Tibial nerve (tissue), 3 donors: ENCODE measurements at regions not wholly inside any gene's neighbourhood (a gene's known extent, or its start where the extent isn't known, plus 50 kb on each side); places are given as distances from the start of the nearest gene placed in this dataset.

Experiments
- POLR2A ChIP-seq, 2 donors: fragments of 450-650 bp; IDR thresholded peaks; one replicate each; pipeline ENCODE4 v1.6.1; 2017; ENCODE audit warnings: antibody characterized with exemption in 2 of 2, mild to moderate bottlenecking in 2 of 2, moderate library complexity in 2 of 2
- TF ChIP-seq, protein P1 (sequence below), 5 experiments: fragments of 200-600 bp in 3 of 5; fragments of 450-650 bp in 2 of 5; sonication (generic) in 3 of 5; IDR thresholded peaks; one replicate each; pipeline ENCODE4 v1.5.1; 2016 to 2019; ENCODE audit warnings: antibody characterized with exemption in 5 of 5, mild to moderate bottlenecking in 3 of 5, moderate library complexity in 2 of 5

DNA sequence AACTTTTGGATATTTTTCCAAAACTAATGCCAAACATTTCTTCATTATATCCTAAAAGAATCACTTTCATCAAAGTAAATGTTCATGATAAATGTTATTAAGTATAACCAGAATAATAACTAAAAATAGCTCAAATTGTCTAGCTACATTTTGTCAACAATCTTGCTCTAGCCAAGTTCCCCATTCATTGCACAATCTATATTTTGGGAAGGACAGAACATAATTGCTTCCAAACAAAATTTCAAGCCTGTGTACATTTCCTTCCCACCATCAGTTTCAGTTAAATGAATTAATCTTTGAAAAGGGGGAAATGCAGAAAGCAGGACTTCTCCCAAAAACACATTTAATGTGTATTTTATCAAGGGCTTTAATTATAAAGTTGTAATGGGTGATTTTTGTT lies 98.0 kb upstream of the PLEKHG7 start:
- TF ChIP-seq, protein P1, sequence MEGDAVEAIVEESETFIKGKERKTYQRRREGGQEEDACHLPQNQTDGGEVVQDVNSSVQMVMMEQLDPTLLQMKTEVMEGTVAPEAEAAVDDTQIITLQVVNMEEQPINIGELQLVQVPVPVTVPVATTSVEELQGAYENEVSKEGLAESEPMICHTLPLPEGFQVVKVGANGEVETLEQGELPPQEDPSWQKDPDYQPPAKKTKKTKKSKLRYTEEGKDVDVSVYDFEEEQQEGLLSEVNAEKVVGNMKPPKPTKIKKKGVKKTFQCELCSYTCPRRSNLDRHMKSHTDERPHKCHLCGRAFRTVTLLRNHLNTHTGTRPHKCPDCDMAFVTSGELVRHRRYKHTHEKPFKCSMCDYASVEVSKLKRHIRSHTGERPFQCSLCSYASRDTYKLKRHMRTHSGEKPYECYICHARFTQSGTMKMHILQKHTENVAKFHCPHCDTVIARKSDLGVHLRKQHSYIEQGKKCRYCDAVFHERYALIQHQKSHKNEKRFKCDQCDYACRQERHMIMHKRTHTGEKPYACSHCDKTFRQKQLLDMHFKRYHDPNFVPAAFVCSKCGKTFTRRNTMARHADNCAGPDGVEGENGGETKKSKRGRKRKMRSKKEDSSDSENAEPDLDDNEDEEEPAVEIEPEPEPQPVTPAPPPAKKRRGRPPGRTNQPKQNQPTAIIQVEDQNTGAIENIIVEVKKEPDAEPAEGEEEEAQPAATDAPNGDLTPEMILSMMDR (IDR thresholded peaks at IDR 0.05) = no peak
- TF ChIP-seq POLR2A (IDR thresholded peaks at IDR 0.05) = no peak
